HCT116 (cell line): ENCODE measurements at regions not wholly inside any gene's neighbourhood (a gene's known extent, or its start where the extent isn't known, plus 50 kb on each side); places are given as distances from the start of the nearest gene placed in this dataset.
"Not testable (repeated sequence)": the region's sequence is repeated elsewhere in the genome, so short reads cannot be mapped to it uniquely, and the experiment has no call there.

Experiments used
- ATAC-seq: fragments of 200-7000 bp; cut with Tn5 transposase; 2 replicates; pipeline ENCODE4 v1.9.1; 2020; ENCODE audit warnings: mild to moderate bottlenecking, moderate library complexity
- BruUV-seq: library from RNA; stranded (reverse); fragments of 400-500 nt; replicated peaks from 2 replicates; lab custom pipeline; 2021; lab: Mats Ljungman, UMichigan
- CTCF ChIA-PET: fragments of 300-600 bp; sonication (Branson Sonifier 250); formaldehyde crosslinking; loops from one replicate; lab custom pipeline; 2021; ENCODE audit warnings: antibody characterized with exemption; lab: Charles Lee
- POLR2A ChIA-PET: fragments of 300-600, 350-600 bp; sonication (Branson Sonifier 250); formaldehyde crosslinking; loops from one replicate; lab custom pipeline; 2021; ENCODE audit warnings: antibody characterized with exemption; lab: Charles Lee
- RAD21 ChIA-PET, 2 experiments: fragments of 300-600 bp; sonication (Branson Sonifier 250); formaldehyde crosslinking; loops; one replicate each; lab custom pipeline; 2023; ENCODE audit warnings: low total read pairs in 2 of 2; ENCODE audit not compliant: uncharacterized antibody in 2 of 2, unreplicated experiment in 2 of 2, low non-redundant PET in 1 of 2; lab: Charles Lee
- DNase-seq: peaks from one replicate; pipeline ENCODE4 v3.0.0-alpha.2; 2010; ENCODE audit warnings: low read depth, low spot score
- H2AFZ ChIP-seq: fragments of 200-600 bp; shearing (Covaris generic), sonication (generic); 2 replicates; pipeline ENCODE4 v1.6.1; 2017; ENCODE audit warnings: low read depth, mixed run types, mixed read lengths, antibody characterized with exemption, low read length; ENCODE audit not compliant: poor library complexity, severe bottlenecking
- H3K27ac ChIP-seq: 2 replicates; pipeline ENCODE4 v1.5.1; 2012; ENCODE audit warnings: low read depth, low read length
- H3K27me3 ChIP-seq: fragments of 200-600 bp; sonication (generic); 2 replicates; pipeline ENCODE4 v1.6.1; 2016; ENCODE audit warnings: mixed run types, low read length, mixed read lengths; ENCODE audit not compliant: insufficient read depth
- H3K36me3 ChIP-seq, 2 experiments: fragments of 200-500 bp in 1 of 2; fragments of 200-600 bp in 1 of 2; sonication (Bioruptor generic) in 1 of 2; sonication (generic) in 1 of 2; 2 replicates each; pipeline versions ENCODE4 v1.5.1 to v1.6.1; 2014 to 2016; ENCODE audit warnings: low read length in 2 of 2, inconsistent platforms in 1 of 2, mixed read lengths in 1 of 2, mixed run types in 1 of 2; ENCODE audit not compliant: insufficient read depth in 2 of 2, control insufficient read depth in 1 of 2
- H3K4me1 ChIP-seq, 2 experiments: fragments of 200-600 bp in 1 of 2; sonication (generic) in 1 of 2; 2 replicates each; pipeline versions ENCODE4 v1.5.1 to v1.6.1; 2012 to 2017; ENCODE audit warnings: low read length in 2 of 2, inconsistent platforms in 1 of 2, mild to moderate bottlenecking in 1 of 2, mixed read lengths in 1 of 2, mixed run types in 1 of 2, moderate library complexity in 1 of 2; ENCODE audit not compliant: insufficient read depth in 2 of 2, control insufficient read depth in 1 of 2
- H3K4me2 ChIP-seq: fragments of 200-600 bp; sonication (generic); 2 replicates; pipeline ENCODE4 v1.6.1; 2017; ENCODE audit warnings: mixed run types, low read length, mixed read lengths
- H3K4me3 ChIP-seq, 2 experiments: fragments of 200-600 bp in 1 of 2; sonication (generic) in 1 of 2; replicated peaks in 1 of 2; 2 replicates each; pipeline ENCODE4 v1.5.1; 2011 to 2016; ENCODE audit warnings: low read length in 2 of 2, control low read depth in 1 of 2, low read depth in 1 of 2, mild to moderate bottlenecking in 1 of 2, mixed read lengths in 1 of 2, mixed run types in 1 of 2
- H3K79me2 ChIP-seq: fragments of 200-600 bp; sonication (generic); 2 replicates; pipeline ENCODE4 v1.6.1; 2017; ENCODE audit warnings: mild to moderate bottlenecking, mixed run types, low read length, moderate library complexity, mixed read lengths; ENCODE audit not compliant: insufficient read depth
- H3K9ac ChIP-seq: fragments of 200-600 bp; sonication (generic); 2 replicates; pipeline ENCODE4 v1.6.1; 2016; ENCODE audit warnings: low read length, mixed read lengths
- H3K9me2 ChIP-seq: fragments of 200-600 bp; sonication (generic), shearing (Covaris generic); 2 replicates; pipeline ENCODE4 v1.6.1; 2017; ENCODE audit warnings: mixed run types, mild to moderate bottlenecking, moderate library complexity; ENCODE audit not compliant: insufficient read depth
- H3K9me3 ChIP-seq, 2 experiments: fragments of 200-500 bp in 1 of 2; fragments of 200-600 bp in 1 of 2; sonication (Bioruptor generic) in 1 of 2; sonication (generic) in 1 of 2; 2 replicates each; pipeline ENCODE4 v1.6.1; 2014 to 2017; ENCODE audit warnings: low read length in 2 of 2, mixed read lengths in 2 of 2, inconsistent platforms in 1 of 2, low read depth in 1 of 2, mild to moderate bottlenecking in 1 of 2, mixed run types in 1 of 2, moderate library complexity in 1 of 2; ENCODE audit not compliant: control insufficient read depth in 1 of 2, insufficient read depth in 1 of 2
- H4K20me1 ChIP-seq: fragments of 200-600 bp; sonication (generic), shearing (Covaris generic); 2 replicates; pipeline ENCODE4 v1.6.1; 2017; ENCODE audit warnings: mixed run types, mild to moderate bottlenecking, moderate library complexity; ENCODE audit not compliant: insufficient read depth
- intact Hi-C: fragments of 100-400 bp; cut with micrococcal nuclease; formaldehyde crosslinking; loops from 2 replicates; pipeline ENCODE4 v1.10.0; 2022

- RAD21 ChIA-PET, ATAC-seq: not testable (repeated sequence)
Observed at GRCh38 chr21:13986996-13987958, 223.5 kb downstream of the LIPI start.

GRCh38 chr21:13985865-13986863, 224.6 kb downstream of the LIPI start:
- H3K9ac ChIP-seq, H3K4me1 ChIP-seq, H3K27ac ChIP-seq, H3K79me2 ChIP-seq, POLR2A ChIA-PET, DNase-seq, RAD21 ChIA-PET, H3K27me3 ChIP-seq, H3K4me3 ChIP-seq, CTCF ChIA-PET, H2AFZ ChIP-seq, H3K36me3 ChIP-seq, H3K4me2 ChIP-seq, intact Hi-C loops, BruUV-seq, H4K20me1 ChIP-seq, H3K9me2 ChIP-seq, ATAC-seq, H3K9me3 ChIP-seq: not testable (repeated sequence)

More at GRCh38 chr21:13986996-13987958, 223.5 kb downstream of the LIPI start:
- H3K4me1 ChIP-seq, CTCF ChIA-PET, H3K9me2 ChIP-seq, POLR2A ChIA-PET, H3K79me2 ChIP-seq, H3K27ac ChIP-seq, H3K4me2 ChIP-seq, H3K9ac ChIP-seq, H3K4me3 ChIP-seq, DNase-seq, intact Hi-C loops, BruUV-seq, H2AFZ ChIP-seq, H3K9me3 ChIP-seq, H4K20me1 ChIP-seq, H3K27me3 ChIP-seq, H3K36me3 ChIP-seq: not testable (repeated sequence)

GRCh38 chr21:13985137-13985864, 225.5 kb downstream of the LIPI start:
- BruUV-seq, H3K79me2 ChIP-seq, H3K9me2 ChIP-seq, H3K9ac ChIP-seq, H2AFZ ChIP-seq, intact Hi-C loops, H3K4me1 ChIP-seq, H3K4me3 ChIP-seq, ATAC-seq, CTCF ChIA-PET, H4K20me1 ChIP-seq, H3K27me3 ChIP-seq, H3K4me2 ChIP-seq, H3K27ac ChIP-seq, DNase-seq, POLR2A ChIA-PET, H3K36me3 ChIP-seq, RAD21 ChIA-PET, H3K9me3 ChIP-seq: not testable (repeated sequence)

DNA sequence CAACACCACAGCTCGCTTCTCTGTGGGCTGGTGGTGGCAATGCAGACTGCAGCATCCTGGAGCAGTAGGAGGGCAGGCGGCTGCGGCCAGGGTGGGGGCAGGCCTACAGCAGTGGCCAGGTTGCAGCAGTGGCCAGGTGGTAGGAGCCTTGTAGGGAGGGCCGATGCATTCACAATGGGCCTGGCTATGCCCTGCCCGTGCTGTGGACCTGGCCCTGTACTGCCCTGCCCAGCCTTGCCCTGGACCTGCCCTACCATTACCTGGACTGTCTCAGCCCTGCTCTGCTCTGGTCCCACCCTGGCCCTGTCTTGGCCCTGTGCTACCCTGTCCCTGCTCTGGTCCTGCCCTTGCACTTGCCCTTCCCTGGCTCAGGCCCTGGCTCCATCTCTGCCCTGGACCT, 226.0 kb downstream of the LIPI start:
- ATAC-seq, result not testable (repeated sequence)

More for the DNA sequence above, 226.0 kb downstream of the LIPI start:
- intact Hi-C loops, H2AFZ ChIP-seq, BruUV-seq, H3K36me3 ChIP-seq, CTCF ChIA-PET, POLR2A ChIA-PET, H3K4me2 ChIP-seq, H3K4me1 ChIP-seq, H3K27me3 ChIP-seq, H3K9ac ChIP-seq, RAD21 ChIA-PET, H3K4me3 ChIP-seq, H3K9me2 ChIP-seq, DNase-seq, H3K27ac ChIP-seq, H3K9me3 ChIP-seq, H4K20me1 ChIP-seq, H3K79me2 ChIP-seq: not testable (repeated sequence)
